ENCODE measurements at regions not wholly inside any gene's neighbourhood (a gene's known extent, or its start where the extent isn't known, plus 50 kb on each side); places are given as distances from the start of the nearest gene placed in this dataset.

DNA sequence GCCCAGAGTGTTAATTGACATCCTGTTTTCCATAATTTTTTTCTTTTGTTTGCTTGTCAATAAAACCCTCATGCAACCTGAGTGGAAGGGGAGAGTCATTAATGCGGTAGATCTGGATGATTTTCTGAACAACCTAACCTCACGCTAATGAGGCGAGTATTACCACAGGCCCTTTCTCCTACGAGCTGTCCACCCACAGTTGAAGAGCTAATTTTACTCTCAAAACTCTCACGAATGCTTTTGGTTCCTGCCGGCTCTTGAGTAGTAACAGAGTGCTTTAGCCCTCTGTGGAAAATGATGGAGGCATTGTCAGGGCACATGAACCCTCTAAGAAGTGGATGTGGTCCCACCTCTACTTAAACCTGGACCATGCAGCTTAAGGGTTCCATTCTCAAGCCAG, 491.3 kb upstream of the RBFOX1 start:
- DNase-seq (ENCODE audit: extremely low spot score) = no peak
- ChIA-PET CTCF (no interaction called here), POLR2A (no interaction called here)
- TF ChIP-seq FOXM1 (IDR thresholded peaks at IDR 0.05; ENCODE audit: borderline replicate concordance) = no peak
- TF ChIP-seq NFRKB (IDR thresholded peaks at IDR 0.05) = no peak
- no peak for TF ChIP-seq HDGF (IDR thresholded peaks at IDR 0.05; ENCODE audit: borderline replicate concordance)
- TF ChIP-seq FOXA1 (IDR thresholded peaks at IDR 0.05) = no peak
- TF ChIP-seq FOXK2 (IDR thresholded peaks at IDR 0.05) = no peak
- TF ChIP-seq TARDBP (IDR thresholded peaks at IDR 0.05) = no peak
- TF ChIP-seq LEF1 (IDR thresholded peaks at IDR 0.05; ENCODE audit: borderline replicate concordance) = no peak
- TF ChIP-seq SP1 (IDR thresholded peaks at IDR 0.05) = no peak
- TF ChIP-seq SUZ12 (IDR thresholded peaks at IDR 0.05) = no peak
- TF ChIP-seq ARNT (IDR thresholded peaks at IDR 0.05) = no peak
- no peak for TF ChIP-seq BHLHE40 (IDR thresholded peaks at IDR 0.05; ENCODE audit: borderline replicate concordance)
- TF ChIP-seq, protein P1, sequence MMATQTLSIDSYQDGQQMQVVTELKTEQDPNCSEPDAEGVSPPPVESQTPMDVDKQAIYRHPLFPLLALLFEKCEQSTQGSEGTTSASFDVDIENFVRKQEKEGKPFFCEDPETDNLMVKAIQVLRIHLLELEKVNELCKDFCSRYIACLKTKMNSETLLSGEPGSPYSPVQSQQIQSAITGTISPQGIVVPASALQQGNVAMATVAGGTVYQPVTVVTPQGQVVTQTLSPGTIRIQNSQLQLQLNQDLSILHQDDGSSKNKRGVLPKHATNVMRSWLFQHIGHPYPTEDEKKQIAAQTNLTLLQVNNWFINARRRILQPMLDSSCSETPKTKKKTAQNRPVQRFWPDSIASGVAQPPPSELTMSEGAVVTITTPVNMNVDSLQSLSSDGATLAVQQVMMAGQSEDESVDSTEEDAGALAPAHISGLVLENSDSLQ (IDR thresholded peaks at IDR 0.05) = no peak
- TF ChIP-seq ZNF384 (IDR thresholded peaks at IDR 0.05) = no peak
- TF ChIP-seq CTBP1 (IDR thresholded peaks at IDR 0.05; ENCODE audit: borderline replicate concordance) = no peak
- no peak for TF ChIP-seq L3MBTL2 (conservative IDR thresholded peaks at IDR 0.05)

DNA sequence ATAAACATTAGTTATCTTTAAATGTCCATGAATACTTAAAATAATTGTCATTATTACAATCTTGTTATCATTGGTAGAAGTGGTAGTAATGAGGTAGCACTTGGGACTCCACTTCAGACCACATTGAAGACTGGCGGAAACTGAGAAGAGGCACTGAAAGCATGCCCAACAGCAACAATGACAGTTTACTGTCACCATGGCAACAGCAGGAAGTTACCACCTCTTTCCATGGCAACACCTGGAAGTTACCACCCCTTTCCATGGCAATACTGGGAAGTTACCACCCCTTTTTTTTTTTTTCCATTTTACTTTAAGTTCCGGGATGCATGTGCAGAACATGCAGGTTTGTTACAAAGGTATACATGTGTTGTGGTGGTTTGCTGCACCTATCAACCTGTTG, 494.9 kb upstream of the RBFOX1 start:
- CTCF ChIA-PET = no interaction called here
- POLR2A ChIA-PET = no interaction called here
- TF ChIP-seq L3MBTL2 (conservative IDR thresholded peaks at IDR 0.05) (no peak), ARNT (IDR thresholded peaks at IDR 0.05) (no peak), SP1 (IDR thresholded peaks at IDR 0.05) (no peak), CTBP1 (IDR thresholded peaks at IDR 0.05; ENCODE audit: borderline replicate concordance) (no peak), BHLHE40 (IDR thresholded peaks at IDR 0.05; ENCODE audit: borderline replicate concordance) (no peak), FOXA1 (IDR thresholded peaks at IDR 0.05) (no peak), LEF1 (IDR thresholded peaks at IDR 0.05; ENCODE audit: borderline replicate concordance) (no peak), NFRKB (IDR thresholded peaks at IDR 0.05) (no peak)
- TF ChIP-seq, protein P1 (IDR thresholded peaks at IDR 0.05) = no peak
- DNase-seq (ENCODE audit: extremely low spot score) = no peak

DNA sequence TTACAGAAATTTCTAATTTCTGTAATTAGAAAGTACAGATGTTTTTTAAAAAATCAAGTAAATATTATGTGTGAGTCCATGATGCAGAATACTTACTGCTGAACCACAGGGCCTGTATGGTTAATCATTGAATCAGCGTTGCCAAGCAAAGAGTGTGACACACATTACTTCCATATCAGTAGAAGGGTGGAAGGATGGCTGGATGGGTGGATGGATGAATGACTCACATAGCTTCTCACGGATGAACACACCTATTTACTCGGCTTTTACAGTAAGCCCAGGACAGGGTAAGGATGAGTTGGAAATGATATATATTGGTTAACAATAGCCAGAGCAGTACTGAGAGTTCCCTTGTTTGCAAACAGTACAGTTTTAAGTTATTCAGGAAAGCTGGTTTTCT, 495.9 kb upstream of the RBFOX1 start:
- TF ChIP-seq ARNT (IDR thresholded peaks at IDR 0.05) = no peak
- TF ChIP-seq ELF4 (IDR thresholded peaks at IDR 0.05) = no peak
- no peak for TF ChIP-seq LEF1 (IDR thresholded peaks at IDR 0.05; ENCODE audit: borderline replicate concordance)
- no peak for DNase-seq (ENCODE audit: extremely low spot score)
- POLR2A ChIA-PET = no interaction called here
- CTCF ChIA-PET = no interaction called here

DNA sequence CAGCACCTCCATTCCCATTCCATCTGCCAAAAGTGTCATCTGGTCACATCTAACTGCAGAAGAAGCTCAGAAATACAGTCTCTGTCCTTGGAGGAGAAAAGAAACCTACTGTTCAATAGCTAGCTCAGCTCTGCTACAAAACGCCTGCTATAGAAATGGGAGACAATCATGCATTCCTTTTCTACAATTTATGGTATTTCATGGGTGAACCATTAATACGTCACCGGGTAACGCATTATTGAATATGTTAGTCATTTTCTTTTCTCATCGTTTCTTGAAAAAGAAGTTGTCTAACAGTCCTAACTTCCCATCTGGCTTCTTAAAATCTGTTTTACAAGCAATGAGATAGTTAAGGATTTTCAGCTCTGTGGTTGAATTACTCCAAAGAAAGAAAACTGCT, 496.7 kb upstream of the RBFOX1 start:
- ChIA-PET POLR2A (no interaction called here), CTCF (no interaction called here)
- DNase-seq (ENCODE audit: extremely low spot score) = no peak
- no peak for TF ChIP-seq FOXA1 (IDR thresholded peaks at IDR 0.05)

DNA sequence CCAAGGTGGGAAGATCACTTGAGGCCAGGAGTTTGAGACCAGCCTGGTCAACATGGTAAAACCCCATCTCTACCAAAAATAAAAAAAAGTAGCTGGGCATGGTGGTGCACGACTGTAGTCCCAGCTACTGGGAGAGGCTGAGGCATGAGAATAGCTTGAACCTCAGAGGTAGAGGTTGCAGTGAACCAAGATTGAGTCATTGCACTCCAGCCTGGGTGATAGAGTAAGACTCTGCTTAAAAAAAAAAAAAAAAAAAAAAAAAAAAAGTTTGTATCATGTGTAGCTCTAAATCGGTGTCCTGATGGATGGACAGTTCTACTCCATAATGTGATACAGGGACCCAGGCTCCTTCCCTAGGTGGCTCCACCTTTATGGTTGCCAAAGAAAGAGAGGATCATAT, 497.1 kb upstream of the RBFOX1 start:
- no peak for DNase-seq (ENCODE audit: extremely low spot score)
- CTCF ChIA-PET = no interaction called here
- TF ChIP-seq BHLHE40 (IDR thresholded peaks at IDR 0.05; ENCODE audit: borderline replicate concordance) = no peak
- no peak for TF ChIP-seq HDGF (IDR thresholded peaks at IDR 0.05; ENCODE audit: borderline replicate concordance)
- TF ChIP-seq NFRKB (IDR thresholded peaks at IDR 0.05) = no peak
- TF ChIP-seq ARNT (IDR thresholded peaks at IDR 0.05) = no peak
- no peak for TF ChIP-seq SP1 (IDR thresholded peaks at IDR 0.05)
- TF ChIP-seq CTBP1 (IDR thresholded peaks at IDR 0.05; ENCODE audit: borderline replicate concordance) = no peak
- TF ChIP-seq TARDBP (IDR thresholded peaks at IDR 0.05) = no peak
- TF ChIP-seq, protein P1 (IDR thresholded peaks at IDR 0.05) = no peak
- POLR2A ChIA-PET = no interaction called here

DNA sequence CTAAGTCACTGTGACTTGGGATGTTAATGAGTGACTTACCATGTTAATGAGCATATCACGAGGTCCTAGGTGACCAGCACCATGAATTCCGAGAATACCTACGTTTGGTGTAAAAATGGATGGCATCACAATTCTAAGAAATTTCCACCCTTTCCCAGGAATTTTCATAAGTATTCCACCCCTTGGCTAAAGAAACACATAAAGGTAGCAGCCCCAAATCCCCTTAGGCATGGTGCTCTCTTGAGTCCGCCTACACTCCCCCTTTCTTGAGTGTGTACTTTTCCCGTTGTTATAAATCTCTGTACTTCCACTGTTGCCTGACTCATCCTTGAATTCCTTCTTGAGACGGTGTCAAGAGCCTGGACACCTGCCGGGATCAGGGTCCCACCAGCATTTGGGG, 504.0 kb upstream of the RBFOX1 start:
- no peak for DNase-seq (ENCODE audit: extremely low spot score)
- CTCF ChIA-PET = no interaction called here
- no peak for TF ChIP-seq CTBP1 (IDR thresholded peaks at IDR 0.05; ENCODE audit: borderline replicate concordance)
- no peak for TF ChIP-seq HDGF (IDR thresholded peaks at IDR 0.05; ENCODE audit: borderline replicate concordance)
- no peak for TF ChIP-seq TARDBP (IDR thresholded peaks at IDR 0.05)
- TF ChIP-seq LEF1 (IDR thresholded peaks at IDR 0.05; ENCODE audit: borderline replicate concordance) = no peak
- POLR2A ChIA-PET = no interaction called here

DNA sequence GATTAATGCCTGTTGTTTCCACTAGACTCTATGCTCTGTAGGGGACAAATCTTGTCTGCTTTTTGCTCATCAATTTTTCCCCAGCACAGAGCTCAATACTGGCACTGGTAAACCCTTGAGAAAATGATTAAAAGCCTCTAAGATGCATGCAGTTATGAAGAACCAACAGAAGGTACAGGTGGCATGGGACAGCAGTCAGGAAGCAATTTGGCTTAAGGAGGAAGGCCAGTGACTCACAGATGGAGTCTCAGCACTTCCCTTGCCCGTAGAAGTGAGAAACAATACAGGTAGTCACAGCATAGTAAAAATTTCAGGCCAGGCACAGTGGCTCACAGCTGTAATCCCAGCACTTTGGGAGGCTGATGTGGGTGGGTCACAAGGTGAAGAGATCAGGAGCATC, 504.7 kb upstream of the RBFOX1 start:
- TF ChIP-seq FOXA1 (IDR thresholded peaks at IDR 0.05) (no peak), CTBP1 (IDR thresholded peaks at IDR 0.05; ENCODE audit: borderline replicate concordance) (no peak), SUZ12 (IDR thresholded peaks at IDR 0.05) (no peak), ZNF384 (IDR thresholded peaks at IDR 0.05) (no peak)
- no peak for DNase-seq (ENCODE audit: extremely low spot score)
- ChIA-PET CTCF (no interaction called here), POLR2A (no interaction called here)

DNA sequence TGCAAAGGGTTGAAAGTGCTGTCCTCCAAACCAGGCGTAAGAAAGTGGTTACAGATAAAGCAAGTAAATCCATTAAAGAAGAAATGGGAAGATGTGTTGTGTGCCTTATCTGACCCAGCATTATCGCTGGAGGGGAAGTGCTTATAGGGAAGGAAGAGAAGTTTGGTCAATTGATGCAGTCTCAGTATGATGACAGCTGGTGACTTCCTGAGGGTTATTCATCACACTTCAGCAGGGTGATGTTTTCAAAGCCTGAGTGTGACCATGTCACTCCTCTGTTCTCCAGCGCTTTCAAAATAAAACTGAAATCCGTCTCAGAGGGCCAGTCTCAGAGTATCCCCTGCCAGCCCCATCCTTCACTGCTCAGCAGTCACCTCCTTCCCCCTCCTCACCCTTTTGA, 505.4 kb upstream of the RBFOX1 start:
- no peak for DNase-seq (ENCODE audit: extremely low spot score)
- CTCF ChIA-PET = no interaction called here
- TF ChIP-seq CTBP1 (IDR thresholded peaks at IDR 0.05; ENCODE audit: borderline replicate concordance) (no peak), HDGF (IDR thresholded peaks at IDR 0.05; ENCODE audit: borderline replicate concordance) (no peak), ELF4 (IDR thresholded peaks at IDR 0.05) (no peak), FOXA1 (IDR thresholded peaks at IDR 0.05) (no peak), FOXK2 (IDR thresholded peaks at IDR 0.05) (no peak), SP1 (IDR thresholded peaks at IDR 0.05) (no peak), SUZ12 (IDR thresholded peaks at IDR 0.05) (no peak), TARDBP (IDR thresholded peaks at IDR 0.05) (no peak), FOXM1 (IDR thresholded peaks at IDR 0.05; ENCODE audit: borderline replicate concordance) (no peak), L3MBTL2 (conservative IDR thresholded peaks at IDR 0.05) (no peak), LEF1 (IDR thresholded peaks at IDR 0.05; ENCODE audit: borderline replicate concordance) (no peak), ZNF384 (IDR thresholded peaks at IDR 0.05) (no peak), NFRKB (IDR thresholded peaks at IDR 0.05) (no peak), ARNT (IDR thresholded peaks at IDR 0.05) (no peak)
- TF ChIP-seq, protein P1 (IDR thresholded peaks at IDR 0.05) = no peak
- POLR2A ChIA-PET = no interaction called here
